ENCODE measurements at regions not wholly inside any gene's neighbourhood (a gene's known extent, or its start where the extent isn't known, plus 50 kb on each side); places are given as distances from the start of the nearest gene placed in this dataset.

GRCh38 chr3:23644099-23644498 is 161.7 kb upstream of the UBE2E1 start:
- Histone ChIP-seq H4K20me1 (ENCODE audit: insufficient read depth, low read length) (no peaks in the 10 kb centered on the region), H3K36me3 (ENCODE audit: insufficient read depth, low read length) (no peaks in the 10 kb centered on the region), H3K27me3 (ENCODE audit: insufficient read depth, low read length, poor library complexity) (no peaks in the 10 kb centered on the region), H3K4me3 (ENCODE audit: low read depth in 1 of 2, low read length in 2 of 2) (no peak overlapping the region), H3K9me3 (ENCODE audit: insufficient read depth, low read length, severe bottlenecking) (no peaks in the 10 kb centered on the region), H3K4me1 (ENCODE audit: insufficient read depth, low read length) (no peaks in the 10 kb centered on the region), H2AFZ (ENCODE audit: low read depth, low read length) (no peak overlapping the region), H3K4me2 (ENCODE audit: insufficient read depth, low read length) (no peak overlapping the region), H3K27ac (ENCODE audit: low read length) (no peak overlapping the region), H3K79me2 (ENCODE audit: insufficient read depth, low read length) (no peaks in the 10 kb centered on the region), H3K9ac (ENCODE audit: low read depth, low read length) (no peak overlapping the region)
- DNase-seq, result no peak
- TF ChIP-seq EZH2 (IDR thresholded peaks at IDR 0.05; ENCODE audit: borderline replicate concordance, low read depth, low read length, severe bottlenecking), result no peak
- TF ChIP-seq, protein P1, sequence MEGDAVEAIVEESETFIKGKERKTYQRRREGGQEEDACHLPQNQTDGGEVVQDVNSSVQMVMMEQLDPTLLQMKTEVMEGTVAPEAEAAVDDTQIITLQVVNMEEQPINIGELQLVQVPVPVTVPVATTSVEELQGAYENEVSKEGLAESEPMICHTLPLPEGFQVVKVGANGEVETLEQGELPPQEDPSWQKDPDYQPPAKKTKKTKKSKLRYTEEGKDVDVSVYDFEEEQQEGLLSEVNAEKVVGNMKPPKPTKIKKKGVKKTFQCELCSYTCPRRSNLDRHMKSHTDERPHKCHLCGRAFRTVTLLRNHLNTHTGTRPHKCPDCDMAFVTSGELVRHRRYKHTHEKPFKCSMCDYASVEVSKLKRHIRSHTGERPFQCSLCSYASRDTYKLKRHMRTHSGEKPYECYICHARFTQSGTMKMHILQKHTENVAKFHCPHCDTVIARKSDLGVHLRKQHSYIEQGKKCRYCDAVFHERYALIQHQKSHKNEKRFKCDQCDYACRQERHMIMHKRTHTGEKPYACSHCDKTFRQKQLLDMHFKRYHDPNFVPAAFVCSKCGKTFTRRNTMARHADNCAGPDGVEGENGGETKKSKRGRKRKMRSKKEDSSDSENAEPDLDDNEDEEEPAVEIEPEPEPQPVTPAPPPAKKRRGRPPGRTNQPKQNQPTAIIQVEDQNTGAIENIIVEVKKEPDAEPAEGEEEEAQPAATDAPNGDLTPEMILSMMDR (IDR thresholded peaks at IDR 0.05; ENCODE audit: borderline replicate concordance, extremely low read depth, low read length, poor library complexity, severe bottlenecking), result no peak
- ATAC-seq (ENCODE audit: insufficient read depth, low read depth), result no peak

DNA sequence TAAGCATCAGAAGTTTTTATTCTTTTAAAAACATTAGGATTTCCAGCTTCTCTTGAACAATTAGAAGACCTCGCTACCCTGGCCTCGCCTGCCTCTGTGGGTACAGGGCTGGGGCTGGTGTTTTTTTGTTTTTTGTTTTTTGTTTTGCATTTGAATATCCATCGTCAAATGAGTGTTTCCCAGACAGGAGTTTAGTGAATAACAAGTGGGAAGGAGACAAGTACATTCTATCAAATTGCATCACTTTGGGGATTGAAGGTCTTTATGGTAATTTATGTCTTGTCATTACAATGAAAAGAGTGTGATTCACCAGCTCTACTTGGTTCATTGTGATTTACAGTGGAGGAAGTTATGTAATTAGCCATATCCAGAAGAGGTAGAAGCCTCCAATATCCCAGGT is 161.1 kb upstream of the UBE2E1 start:
- Histone ChIP-seq H3K4me1 (ENCODE audit: insufficient read depth, low read length) (no peaks in the 10 kb centered on the region), H3K27ac (ENCODE audit: low read length) (no peak overlapping the region)
- no peak for ATAC-seq (ENCODE audit: insufficient read depth, low read depth)

GRCh38 chr3:23645533-23646183 is 160.1 kb upstream of the UBE2E1 start:
- no peak for ATAC-seq (ENCODE audit: insufficient read depth, low read depth)

More for the DNA sequence above, 161.1 kb upstream of the UBE2E1 start:
- DNase-seq, result no peak
- TF ChIP-seq EZH2 (IDR thresholded peaks at IDR 0.05; ENCODE audit: borderline replicate concordance, low read depth, low read length, severe bottlenecking), result no peak
- TF ChIP-seq, protein P1 (IDR thresholded peaks at IDR 0.05; ENCODE audit: borderline replicate concordance, extremely low read depth, low read length, poor library complexity, severe bottlenecking), result no peak
- H3K4me3 ChIP-seq (ENCODE audit: low read depth in 1 of 2, low read length in 2 of 2), result no peak overlapping the region
- H3K9me3 ChIP-seq (ENCODE audit: insufficient read depth, low read length, severe bottlenecking), result no peaks in the 10 kb centered on the region
- no peak overlapping the region for H3K9ac ChIP-seq (ENCODE audit: low read depth, low read length)
- H3K36me3 ChIP-seq (ENCODE audit: insufficient read depth, low read length), result no peaks in the 10 kb centered on the region
- H3K79me2 ChIP-seq (ENCODE audit: insufficient read depth, low read length), result no peaks in the 10 kb centered on the region
- H3K27me3 ChIP-seq (ENCODE audit: insufficient read depth, low read length, poor library complexity), result no peaks in the 10 kb centered on the region
- no peaks in the 10 kb centered on the region for H4K20me1 ChIP-seq (ENCODE audit: insufficient read depth, low read length)
- no peak overlapping the region for H3K4me2 ChIP-seq (ENCODE audit: insufficient read depth, low read length)
- H2AFZ ChIP-seq (ENCODE audit: low read depth, low read length), result no peak overlapping the region

More at GRCh38 chr3:23645533-23646183, 160.1 kb upstream of the UBE2E1 start:
- no peaks in the 10 kb centered on the region for H3K79me2 ChIP-seq (ENCODE audit: insufficient read depth, low read length)
- H3K4me2 ChIP-seq (ENCODE audit: insufficient read depth, low read length), result no peak overlapping the region
- no peaks in the 10 kb centered on the region for H3K4me1 ChIP-seq (ENCODE audit: insufficient read depth, low read length)
- H2AFZ ChIP-seq (ENCODE audit: low read depth, low read length), result no peak overlapping the region
- no peak overlapping the region for H3K27ac ChIP-seq (ENCODE audit: low read length)
- TF ChIP-seq, protein P1 (IDR thresholded peaks at IDR 0.05; ENCODE audit: borderline replicate concordance, extremely low read depth, low read length, poor library complexity, severe bottlenecking), result no peak
- TF ChIP-seq EZH2 (IDR thresholded peaks at IDR 0.05; ENCODE audit: borderline replicate concordance, low read depth, low read length, severe bottlenecking), result no peak
- no peaks in the 10 kb centered on the region for H3K9me3 ChIP-seq (ENCODE audit: insufficient read depth, low read length, severe bottlenecking)
- no peaks in the 10 kb centered on the region for H4K20me1 ChIP-seq (ENCODE audit: insufficient read depth, low read length)
- no peak overlapping the region for H3K4me3 ChIP-seq (ENCODE audit: low read depth in 1 of 2, low read length in 2 of 2)
- DNase-seq, result no peak
- H3K9ac ChIP-seq (ENCODE audit: low read depth, low read length), result no peak overlapping the region
- no peaks in the 10 kb centered on the region for H3K27me3 ChIP-seq (ENCODE audit: insufficient read depth, low read length, poor library complexity)
- no peaks in the 10 kb centered on the region for H3K36me3 ChIP-seq (ENCODE audit: insufficient read depth, low read length)
